A549 (cell line): ENCODE measurements at regions not wholly inside any gene's neighbourhood (a gene's known extent, or its start where the extent isn't known, plus 50 kb on each side); places are given as distances from the start of the nearest gene placed in this dataset.
"Not testable (repeated sequence)": the region's sequence is repeated elsewhere in the genome, so short reads cannot be mapped to it uniquely, and the experiment has no call there.

ENCODE experiments used
- ATAC-seq, 2 experiments: fragments of 200-7000 bp in 1 of 2; fragments of >200 bp in 1 of 2; cut with Nextera tagmentation in 1 of 2; cut with Tn5 transposase in 1 of 2; 3 replicates each; pipeline versions ENCODE4 v1.8.0 to v1.9.1; 2018 to 2020; ENCODE audit warnings: mild to moderate bottlenecking in 1 of 2, moderate library complexity in 1 of 2
- CTCF ChIA-PET: fragments of 300-600 bp; sonication (Branson Sonifier 250); formaldehyde crosslinking; extraction: SDS; loops from one replicate; lab custom pipeline; 2021; ENCODE audit warnings: antibody characterized with exemption, inconsistent platforms; lab: Yijun Ruan, JAX
- POLR2A ChIA-PET: fragments of 350-600 bp; formaldehyde crosslinking; extraction: SDS; loops from one replicate; lab custom pipeline; 2021; ENCODE audit warnings: antibody characterized with exemption, inconsistent platforms; lab: Yijun Ruan, JAX
- DNase-seq, 2 experiments: peaks; one replicate each; pipeline versions ENCODE4 v3.0.0 to v3.0.0-alpha.2; 2011 to 2016; ENCODE audit warnings: low read depth in 1 of 2, low spot score in 1 of 2
- FAIRE-seq: peaks from 2 replicates; lab custom pipeline; 2011; peaks lifted over from hg19 to GRCh38; lab: Jason Lieb, UNC
- H3K27ac ChIP-seq, 2 experiments: fragments of >200 bp; sonication (Bioruptor Twin); formaldehyde crosslinking; 3 replicates each; pipeline ENCODE4 v1.5.1; 2016 to 2017
- H3K4me1 ChIP-seq: fragments of >200 bp; sonication (Bioruptor Twin); formaldehyde crosslinking; 3 replicates; pipeline ENCODE4 v1.6.1; 2016
- H3K4me2 ChIP-seq: fragments of >200 bp; sonication (Bioruptor Twin); formaldehyde crosslinking; 3 replicates; pipeline ENCODE4 v1.6.1; 2016
- H3K4me3 ChIP-seq: fragments of >200 bp; sonication (Bioruptor Twin); formaldehyde crosslinking; 3 replicates; pipeline ENCODE4 v1.5.1; 2016
- H3K9me3 ChIP-seq: fragments of >200 bp; sonication (Bioruptor Twin); formaldehyde crosslinking; 3 replicates; pipeline ENCODE4 v1.6.1; 2016
- BHLHE40 ChIP-seq: IDR thresholded peaks from 2 replicates; pipeline ENCODE4 v1.6.1; 2012; ENCODE audit warnings: low read depth, low read length, inconsistent platforms
- CBX2 ChIP-seq: fragments of 200-600 bp; sonication (generic); IDR thresholded peaks from 2 replicates; pipeline ENCODE4 v1.6.1; 2016; ENCODE audit warnings: low read depth, mild to moderate bottlenecking, borderline replicate concordance
- GATA3 ChIP-seq: IDR thresholded peaks from 2 replicates; pipeline ENCODE4 v1.6.1; 2012; ENCODE audit warnings: borderline replicate concordance
- HDAC2 ChIP-seq: fragments of 200-600 bp; sonication (generic); IDR thresholded peaks from 2 replicates; pipeline ENCODE4 v1.6.1; 2016
- HOXA7 ChIP-seq: fragments of 250-450 bp; sonication (Bioruptor Pico); IDR thresholded peaks from 2 replicates; pipeline ENCODE4 v1.5.0; 2020; ENCODE audit warnings: mild to moderate bottlenecking, moderate library complexity
- JUN ChIP-seq, 2 experiments: fragments of >200 bp; sonication (Bioruptor Twin); formaldehyde crosslinking; IDR thresholded peaks; 2 replicates in 1 of 2; 3 replicates in 1 of 2; pipeline ENCODE4 v1.6.1; 2016 to 2017
- KDM5A ChIP-seq: fragments of 200-600 bp; sonication (generic); IDR thresholded peaks from 2 replicates; pipeline ENCODE4 v1.6.1; 2016; ENCODE audit warnings: antibody characterized with exemption, mild to moderate bottlenecking
- MYC ChIP-seq: IDR thresholded peaks from 2 replicates; pipeline ENCODE4 v1.6.1; 2012; ENCODE audit warnings: mild to moderate bottlenecking, inconsistent platforms, low read length, improper control_type of control experiment, borderline replicate concordance
- NR3C1 ChIP-seq: fragments of >200 bp; sonication (Bioruptor Twin); formaldehyde crosslinking; IDR thresholded peaks from 3 replicates; pipeline ENCODE4 v1.6.1; 2017
- PHF8 ChIP-seq: fragments of 200-600 bp; sonication (generic); IDR thresholded peaks from 2 replicates; pipeline ENCODE4 v1.6.1; 2016; ENCODE audit warnings: low read depth, mild to moderate bottlenecking, antibody characterized with exemption, moderate library complexity, borderline replicate concordance
- RARB ChIP-seq: fragments of 250-450 bp; sonication (Bioruptor Pico); IDR thresholded peaks from 2 replicates; pipeline ENCODE4 v1.8.0; 2021; ENCODE audit warnings: mild to moderate bottlenecking, moderate library complexity
- RCOR1 ChIP-seq: fragments of 150-350 bp; IDR thresholded peaks from 2 replicates; pipeline ENCODE4 v1.6.1; 2014; ENCODE audit warnings: antibody characterized with exemption, low read length, low read depth
- RFX5 ChIP-seq: fragments of 450-650 bp; IDR thresholded peaks from 2 replicates; pipeline ENCODE4 v1.7.1; 2014; ENCODE audit warnings: antibody characterized with exemption, mild to moderate bottlenecking, moderate library complexity
- SMC3 ChIP-seq: fragments of >200 bp; sonication (Bioruptor Twin); formaldehyde crosslinking; IDR thresholded peaks from 3 replicates; pipeline ENCODE4 v1.6.1; 2018; ENCODE audit warnings: inconsistent platforms
- ZC3H11A ChIP-seq: fragments of 450-650 bp; IDR thresholded peaks from 2 replicates; pipeline ENCODE4 v1.6.1; 2014; ENCODE audit warnings: antibody characterized with exemption, mild to moderate bottlenecking
- ZFP36 ChIP-seq: fragments of 450-650 bp; IDR thresholded peaks from 2 replicates; pipeline ENCODE4 v1.6.1; 2014; ENCODE audit warnings: borderline replicate concordance; ENCODE audit not compliant: partially characterized antibody
- ZNF302 ChIP-seq: fragments of 250-450 bp; sonication (Bioruptor Pico); IDR thresholded peaks from 2 replicates; pipeline ENCODE4 v1.9.0; 2021; ENCODE audit warnings: inconsistent platforms, mild to moderate bottlenecking, moderate library complexity
- WGBS: methylation state at CpG from one replicate; pipeline ENCODE4 v1.1.6; 2017; ENCODE audit errors: missing lambda C conversion rate; 5-methylcytosine and 5-hydroxymethylcytosine counted together
- TF ChIP-seq, protein P1 (sequence below): fragments of 450-650 bp; IDR thresholded peaks from 2 replicates; pipeline ENCODE4 v1.6.1; 2014; ENCODE audit warnings: antibody characterized with exemption
- TF ChIP-seq, protein P2 (sequence below): IDR thresholded peaks from 2 replicates; pipeline ENCODE4 v1.6.1; 2012
- TF ChIP-seq, protein P3 (sequence below): IDR thresholded peaks from 2 replicates; pipeline ENCODE4 v1.6.1; 2012
- TF ChIP-seq, protein P4 (sequence below): fragments of 250-450 bp; sonication (Bioruptor Pico); IDR thresholded peaks from 2 replicates; pipeline ENCODE4 v1.5.0; 2021; ENCODE audit warnings: mild to moderate bottlenecking, moderate library complexity, borderline replicate concordance
- TF ChIP-seq, protein P5 (sequence below): fragments of 250-450 bp; sonication (Bioruptor Pico); IDR thresholded peaks from 2 replicates; pipeline ENCODE4 v1.5.0; 2020; ENCODE audit warnings: low read depth, mild to moderate bottlenecking, moderate library complexity

DNA sequence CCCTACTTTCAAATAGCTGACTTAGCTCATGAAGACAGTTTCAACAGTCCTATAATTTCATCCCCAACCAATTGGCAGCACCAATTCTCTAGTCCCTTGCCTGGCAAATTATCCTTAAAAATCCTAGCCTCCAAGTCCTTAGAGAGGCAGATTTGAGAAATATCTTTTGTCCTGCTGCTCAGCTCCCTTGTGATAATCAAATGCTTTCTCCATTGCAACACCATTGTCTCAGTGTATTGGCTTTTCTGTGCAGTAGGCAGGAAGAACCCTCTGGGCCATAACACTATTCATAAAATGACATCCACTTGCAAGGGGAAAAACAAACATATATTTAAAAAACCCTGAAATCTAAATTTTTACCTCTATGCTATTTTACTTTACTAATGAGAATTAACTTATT is 89.6 kb downstream of the AASDHPPT start:
- Histone ChIP-seq H3K4me2 (no peak overlapping the region), H3K4me3 (no peak overlapping the region), H3K27ac (no peak overlapping the region), H3K9me3 (no peaks in the 10 kb centered on the region), H3K4me1 (no peaks in the 10 kb centered on the region)
- DNase-seq (no peak), FAIRE-seq (no peak), ATAC-seq (no peak)
- CTCF ChIA-PET = no interaction called here
- TF ChIP-seq ZC3H11A = no peak
- peak; percentile 46; the same call in 1 of the 2 replicates for TF ChIP-seq KDM5A
- TF ChIP-seq ZFP36 = no peak
- no peak for TF ChIP-seq GATA3
- TF ChIP-seq PHF8 = no peak
- no peak for TF ChIP-seq CBX2
- POLR2A ChIA-PET = no interaction called here

DNA sequence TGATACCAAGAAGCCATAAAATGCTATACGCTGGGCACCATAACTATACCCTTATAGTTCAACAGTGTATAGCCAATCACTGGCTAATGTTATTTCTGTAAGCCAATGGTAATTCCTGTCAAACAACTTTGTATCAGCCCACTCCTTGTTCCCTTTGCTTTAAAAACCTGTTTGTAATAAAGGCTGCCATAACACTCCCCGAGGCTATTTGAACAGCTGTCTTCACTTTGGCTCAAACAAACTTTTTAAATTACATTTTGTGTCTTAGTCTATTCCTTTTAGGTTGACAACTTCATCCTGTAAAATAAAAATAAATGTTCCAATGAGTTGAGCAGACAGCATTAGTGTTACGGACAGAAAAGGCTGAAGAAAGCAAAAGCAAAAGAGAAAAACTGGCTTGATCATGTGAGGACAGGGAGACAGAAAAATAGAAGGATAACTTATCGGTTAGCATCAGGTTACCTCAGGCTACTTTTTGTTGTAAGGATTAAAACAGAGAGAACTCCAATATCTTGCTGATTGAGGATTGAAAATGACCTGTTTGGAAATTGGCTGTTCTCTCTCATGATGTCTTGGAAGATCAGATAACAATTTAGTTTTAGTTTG is 95.0 kb downstream of the AASDHPPT start:
- H3K4me1 ChIP-seq = no peaks in the 10 kb centered on the region
- FAIRE-seq (no peak), DNase-seq (no peak), ATAC-seq (no peak)
- H3K27ac ChIP-seq = no peak overlapping the region
- CTCF ChIA-PET = no interaction called here
- POLR2A ChIA-PET = no interaction called here
- TF ChIP-seq RCOR1 (no peak), CBX2 (no peak), NR3C1 (no peak), SMC3 (no peak), HOXA7 (CRISPR knock-in tag) (no peak), ZNF302 (no peak)
- H3K4me3 ChIP-seq = no peak overlapping the region
- WGBS = 49% methylated on average over 4 of the region's 4 CpGs
- H3K9me3 ChIP-seq = no peaks in the 10 kb centered on the region
- H3K4me2 ChIP-seq = no peak overlapping the region

DNA sequence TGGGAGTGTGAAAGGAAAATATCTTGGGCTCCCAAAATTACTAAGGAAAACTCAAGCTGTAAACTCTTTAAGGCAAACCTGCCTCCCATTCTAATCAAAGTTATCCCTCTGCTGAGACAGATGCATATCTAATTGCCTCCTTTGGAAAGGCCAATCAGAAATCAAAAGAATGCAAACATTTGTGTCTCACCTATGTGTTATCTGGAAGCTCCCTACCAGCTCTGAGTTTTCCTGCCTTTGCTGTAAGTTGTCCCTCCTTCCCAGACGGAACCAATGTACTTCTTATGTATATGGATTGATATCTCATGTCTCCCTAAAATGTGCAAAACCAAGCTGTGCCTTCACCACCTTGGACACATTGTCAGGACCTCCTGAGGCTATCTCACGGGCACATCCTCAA is 95.8 kb downstream of the AASDHPPT start:
- ChIA-PET POLR2A (no interaction called here), CTCF (no interaction called here)
- no peak for DNase-seq
- Histone ChIP-seq H3K9me3 (no peaks in the 10 kb centered on the region), H3K4me3 (no peak overlapping the region), H3K27ac (no peak overlapping the region), H3K4me2 (no peak overlapping the region), H3K4me1 (no peaks in the 10 kb centered on the region)
- WGBS = 49% methylated on average over 2 of the region's 2 CpGs
- TF ChIP-seq KDM5A (no peak), BHLHE40 (no peak), HDAC2 (no peak), MYC (no peak), JUN (IDR thresholded peaks at IDR 0.05) (no peak), SMC3 (no peak), RFX5 (no peak), CBX2 (no peak), RARB (CRISPR knock-in tag) (no peak)
- TF ChIP-seq, protein P1, sequence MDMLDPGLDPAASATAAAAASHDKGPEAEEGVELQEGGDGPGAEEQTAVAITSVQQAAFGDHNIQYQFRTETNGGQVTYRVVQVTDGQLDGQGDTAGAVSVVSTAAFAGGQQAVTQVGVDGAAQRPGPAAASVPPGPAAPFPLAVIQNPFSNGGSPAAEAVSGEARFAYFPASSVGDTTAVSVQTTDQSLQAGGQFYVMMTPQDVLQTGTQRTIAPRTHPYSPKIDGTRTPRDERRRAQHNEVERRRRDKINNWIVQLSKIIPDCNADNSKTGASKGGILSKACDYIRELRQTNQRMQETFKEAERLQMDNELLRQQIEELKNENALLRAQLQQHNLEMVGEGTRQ = no peak
- TF ChIP-seq, protein P2, sequence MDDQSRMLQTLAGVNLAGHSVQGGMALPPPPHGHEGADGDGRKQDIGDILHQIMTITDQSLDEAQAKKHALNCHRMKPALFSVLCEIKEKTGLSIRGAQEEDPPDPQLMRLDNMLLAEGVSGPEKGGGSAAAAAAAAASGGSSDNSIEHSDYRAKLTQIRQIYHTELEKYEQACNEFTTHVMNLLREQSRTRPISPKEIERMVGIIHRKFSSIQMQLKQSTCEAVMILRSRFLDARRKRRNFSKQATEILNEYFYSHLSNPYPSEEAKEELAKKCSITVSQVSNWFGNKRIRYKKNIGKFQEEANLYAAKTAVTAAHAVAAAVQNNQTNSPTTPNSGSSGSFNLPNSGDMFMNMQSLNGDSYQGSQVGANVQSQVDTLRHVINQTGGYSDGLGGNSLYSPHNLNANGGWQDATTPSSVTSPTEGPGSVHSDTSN = no peak
- TF ChIP-seq, protein P3, sequence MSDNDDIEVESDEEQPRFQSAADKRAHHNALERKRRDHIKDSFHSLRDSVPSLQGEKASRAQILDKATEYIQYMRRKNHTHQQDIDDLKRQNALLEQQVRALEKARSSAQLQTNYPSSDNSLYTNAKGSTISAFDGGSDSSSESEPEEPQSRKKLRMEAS = no peak
- TF ChIP-seq, protein P4, sequence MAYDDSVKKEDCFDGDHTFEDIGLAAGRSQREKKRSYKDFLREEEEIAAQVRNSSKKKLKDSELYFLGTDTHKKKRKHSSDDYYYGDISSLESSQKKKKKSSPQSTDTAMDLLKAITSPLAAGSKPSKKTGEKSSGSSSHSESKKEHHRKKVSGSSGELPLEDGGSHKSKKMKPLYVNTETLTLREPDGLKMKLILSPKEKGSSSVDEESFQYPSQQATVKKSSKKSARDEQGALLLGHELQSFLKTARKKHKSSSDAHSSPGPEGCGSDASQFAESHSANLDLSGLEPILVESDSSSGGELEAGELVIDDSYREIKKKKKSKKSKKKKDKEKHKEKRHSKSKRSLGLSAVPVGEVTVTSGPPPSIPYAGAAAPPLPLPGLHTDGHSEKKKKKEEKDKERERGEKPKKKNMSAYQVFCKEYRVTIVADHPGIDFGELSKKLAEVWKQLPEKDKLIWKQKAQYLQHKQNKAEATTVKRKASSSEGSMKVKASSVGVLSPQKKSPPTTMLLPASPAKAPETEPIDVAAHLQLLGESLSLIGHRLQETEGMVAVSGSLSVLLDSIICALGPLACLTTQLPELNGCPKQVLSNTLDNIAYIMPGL = no peak
- TF ChIP-seq, protein P5, sequence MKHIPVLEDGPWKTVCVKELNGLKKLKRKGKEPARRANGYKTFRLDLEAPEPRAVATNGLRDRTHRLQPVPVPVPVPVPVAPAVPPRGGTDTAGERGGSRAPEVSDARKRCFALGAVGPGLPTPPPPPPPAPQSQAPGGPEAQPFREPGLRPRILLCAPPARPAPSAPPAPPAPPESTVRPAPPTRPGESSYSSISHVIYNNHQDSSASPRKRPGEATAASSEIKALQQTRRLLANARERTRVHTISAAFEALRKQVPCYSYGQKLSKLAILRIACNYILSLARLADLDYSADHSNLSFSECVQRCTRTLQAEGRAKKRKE (CRISPR knock-in tag) = no peak
- no peak for ATAC-seq
- FAIRE-seq = no peak

DNA sequence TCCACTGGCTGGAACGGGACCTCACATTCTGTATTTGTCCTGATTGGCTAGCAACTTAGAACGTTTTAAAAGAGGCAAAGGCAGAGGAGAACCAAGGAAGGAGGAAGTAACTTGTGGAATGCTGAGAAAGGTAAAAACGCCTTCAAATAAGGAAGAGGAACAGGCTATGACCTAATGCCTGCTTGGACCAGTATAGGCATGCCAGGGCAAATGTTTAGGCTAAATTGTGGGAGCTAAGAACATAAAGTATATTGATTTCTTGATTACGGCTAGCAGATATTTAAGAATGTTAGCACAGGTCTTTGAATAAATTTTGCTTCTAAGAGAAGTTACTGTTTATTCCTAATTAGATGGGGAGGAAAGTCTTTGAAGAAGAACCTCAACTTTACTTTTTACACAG is 96.5 kb downstream of the AASDHPPT start:
- CTCF ChIA-PET, FAIRE-seq, H3K9me3 ChIP-seq, H3K4me3 ChIP-seq, POLR2A ChIA-PET, H3K27ac ChIP-seq, DNase-seq, H3K4me1 ChIP-seq, ATAC-seq, H3K4me2 ChIP-seq: not testable (repeated sequence)
- WGBS = 49% methylated on average over 4 of the region's 4 CpGs
